ENCODE measurements at regions not wholly inside any gene's neighbourhood (a gene's known extent, or its start where the extent isn't known, plus 50 kb on each side); places are given as distances from the start of the nearest gene placed in this dataset.

GRCh38 chr7:84844771-84845170, 342.1 kb downstream of the SEMA3D start:
- TF ChIP-seq, protein P1, sequence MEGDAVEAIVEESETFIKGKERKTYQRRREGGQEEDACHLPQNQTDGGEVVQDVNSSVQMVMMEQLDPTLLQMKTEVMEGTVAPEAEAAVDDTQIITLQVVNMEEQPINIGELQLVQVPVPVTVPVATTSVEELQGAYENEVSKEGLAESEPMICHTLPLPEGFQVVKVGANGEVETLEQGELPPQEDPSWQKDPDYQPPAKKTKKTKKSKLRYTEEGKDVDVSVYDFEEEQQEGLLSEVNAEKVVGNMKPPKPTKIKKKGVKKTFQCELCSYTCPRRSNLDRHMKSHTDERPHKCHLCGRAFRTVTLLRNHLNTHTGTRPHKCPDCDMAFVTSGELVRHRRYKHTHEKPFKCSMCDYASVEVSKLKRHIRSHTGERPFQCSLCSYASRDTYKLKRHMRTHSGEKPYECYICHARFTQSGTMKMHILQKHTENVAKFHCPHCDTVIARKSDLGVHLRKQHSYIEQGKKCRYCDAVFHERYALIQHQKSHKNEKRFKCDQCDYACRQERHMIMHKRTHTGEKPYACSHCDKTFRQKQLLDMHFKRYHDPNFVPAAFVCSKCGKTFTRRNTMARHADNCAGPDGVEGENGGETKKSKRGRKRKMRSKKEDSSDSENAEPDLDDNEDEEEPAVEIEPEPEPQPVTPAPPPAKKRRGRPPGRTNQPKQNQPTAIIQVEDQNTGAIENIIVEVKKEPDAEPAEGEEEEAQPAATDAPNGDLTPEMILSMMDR (conservative IDR thresholded peaks at IDR 0.05 in 1 of 2, IDR thresholded peaks at IDR 0.05 in 1 of 2; ENCODE audit: extremely low read depth in 1 of 2, insufficient read depth in 1 of 2, low read depth in 1 of 2, low read length in 2 of 2), result no peak
- TF ChIP-seq EZH2 (IDR thresholded peaks at IDR 0.05; ENCODE audit: borderline replicate concordance, low read length), result no peak
